ENCODE measurements at regions not wholly inside any gene's neighbourhood (a gene's known extent, or its start where the extent isn't known, plus 50 kb on each side); places are given as distances from the start of the nearest gene placed in this dataset.

DNA sequence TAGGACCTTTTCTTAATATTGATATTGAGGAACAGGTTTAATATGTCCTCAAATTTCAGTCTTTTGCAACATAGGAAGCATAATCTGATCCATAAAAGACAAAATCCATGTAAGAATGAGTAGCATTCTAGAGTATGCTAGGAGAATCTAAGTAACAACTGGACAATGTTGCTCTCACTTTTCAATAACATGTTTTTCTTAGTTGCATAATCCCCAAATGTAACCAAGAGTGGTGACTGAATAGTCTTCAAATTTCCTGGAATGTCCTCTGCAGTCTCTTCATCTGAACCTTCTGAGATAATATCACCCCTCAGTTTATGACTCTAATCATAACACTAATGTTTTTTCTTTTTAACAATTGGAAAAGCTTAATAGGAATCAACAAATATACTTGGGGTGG lies 110.0 kb upstream of the ZEB2 start:
- TF ChIP-seq EZH2 (IDR thresholded peaks at IDR 0.05; ENCODE audit: borderline replicate concordance, low read depth, low read length, poor library complexity, severe bottlenecking) = no peak
- TF ChIP-seq, protein P1, sequence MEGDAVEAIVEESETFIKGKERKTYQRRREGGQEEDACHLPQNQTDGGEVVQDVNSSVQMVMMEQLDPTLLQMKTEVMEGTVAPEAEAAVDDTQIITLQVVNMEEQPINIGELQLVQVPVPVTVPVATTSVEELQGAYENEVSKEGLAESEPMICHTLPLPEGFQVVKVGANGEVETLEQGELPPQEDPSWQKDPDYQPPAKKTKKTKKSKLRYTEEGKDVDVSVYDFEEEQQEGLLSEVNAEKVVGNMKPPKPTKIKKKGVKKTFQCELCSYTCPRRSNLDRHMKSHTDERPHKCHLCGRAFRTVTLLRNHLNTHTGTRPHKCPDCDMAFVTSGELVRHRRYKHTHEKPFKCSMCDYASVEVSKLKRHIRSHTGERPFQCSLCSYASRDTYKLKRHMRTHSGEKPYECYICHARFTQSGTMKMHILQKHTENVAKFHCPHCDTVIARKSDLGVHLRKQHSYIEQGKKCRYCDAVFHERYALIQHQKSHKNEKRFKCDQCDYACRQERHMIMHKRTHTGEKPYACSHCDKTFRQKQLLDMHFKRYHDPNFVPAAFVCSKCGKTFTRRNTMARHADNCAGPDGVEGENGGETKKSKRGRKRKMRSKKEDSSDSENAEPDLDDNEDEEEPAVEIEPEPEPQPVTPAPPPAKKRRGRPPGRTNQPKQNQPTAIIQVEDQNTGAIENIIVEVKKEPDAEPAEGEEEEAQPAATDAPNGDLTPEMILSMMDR (conservative IDR thresholded peaks at IDR 0.05; ENCODE audit: low read depth, low read length) = no peak
- no peaks in the 10 kb centered on the region for H3K27me3 ChIP-seq (replicated peaks; ENCODE audit: insufficient read depth, low read depth, low read length, poor library complexity)
- no TSS peak for BruUV-seq (replicated peaks)
- ChIA-PET CTCF (no interaction called here), POLR2A (ENCODE audit: low non-redundant PET) (no interaction called here)
- no peaks in the 10 kb centered on the region for H3K36me3 ChIP-seq (ENCODE audit: insufficient read depth, low read length, poor library complexity, severe bottlenecking)
- no peak overlapping the region for H3K27ac ChIP-seq (ENCODE audit: low read depth, low read length, poor library complexity, severe bottlenecking)
- no peaks in the 10 kb centered on the region for H3K4me1 ChIP-seq (ENCODE audit: insufficient read depth, low read length, poor library complexity, severe bottlenecking)
- no peak overlapping the region for H3K4me3 ChIP-seq (ENCODE audit: low read depth, low read length, poor library complexity, severe bottlenecking)
- intact Hi-C loops (cut with micrococcal nuclease; ENCODE audit: unreplicated experiment) = no loop called here
- DNase-seq (ENCODE audit: low spot score) = no peak
- no peaks in the 10 kb centered on the region for H3K9me3 ChIP-seq (ENCODE audit: low read depth, low read length, poor library complexity, severe bottlenecking)

- no peak for TF ChIP-seq EZH2 (IDR thresholded peaks at IDR 0.05; ENCODE audit: borderline replicate concordance, low read depth, low read length, poor library complexity, severe bottlenecking)
- TF ChIP-seq, protein P1 (conservative IDR thresholded peaks at IDR 0.05; ENCODE audit: low read depth, low read length) = no peak
- no peaks in the 10 kb centered on the region for H3K36me3 ChIP-seq (ENCODE audit: insufficient read depth, low read length, poor library complexity, severe bottlenecking)
- H3K27ac ChIP-seq (ENCODE audit: low read depth, low read length, poor library complexity, severe bottlenecking) = no peak overlapping the region
- H3K9me3 ChIP-seq (ENCODE audit: low read depth, low read length, poor library complexity, severe bottlenecking) = no peaks in the 10 kb centered on the region
- ChIA-PET CTCF (no interaction called here), POLR2A (ENCODE audit: low non-redundant PET) (no interaction called here)
- BruUV-seq (replicated peaks) = no TSS peak
- no peaks in the 10 kb centered on the region for H3K4me1 ChIP-seq (ENCODE audit: insufficient read depth, low read length, poor library complexity, severe bottlenecking)
- DNase-seq (ENCODE audit: low spot score) = no peak
- intact Hi-C loops (cut with micrococcal nuclease; ENCODE audit: unreplicated experiment) = no loop called here
- H3K4me3 ChIP-seq (ENCODE audit: low read depth, low read length, poor library complexity, severe bottlenecking) = no peak overlapping the region
- no peaks in the 10 kb centered on the region for H3K27me3 ChIP-seq (replicated peaks; ENCODE audit: insufficient read depth, low read depth, low read length, poor library complexity)
Measured at GRCh38 chr2:144628566-144628965, 108.6 kb upstream of the ZEB2 start.

DNA sequence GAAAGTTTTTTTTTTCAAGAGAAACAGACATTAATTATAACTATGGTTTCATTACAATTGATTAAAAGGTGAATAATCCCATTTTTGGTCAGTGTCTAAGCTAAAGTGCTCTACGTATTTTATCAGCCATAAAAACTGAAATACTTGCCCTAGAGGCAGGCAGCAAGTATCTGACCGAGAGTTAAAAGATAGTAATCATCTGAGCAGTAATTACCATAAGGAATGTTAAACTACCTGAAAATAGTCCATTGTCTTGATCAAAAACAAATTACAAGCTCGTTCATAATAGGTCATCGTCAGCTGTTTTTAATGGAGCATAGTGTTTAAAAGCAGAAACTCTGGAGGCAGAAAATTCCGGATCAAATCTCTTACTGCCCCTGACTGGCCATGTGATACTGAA lies 105.7 kb upstream of the ZEB2 start:
- Histone ChIP-seq H3K9me3 (ENCODE audit: low read depth, low read length, poor library complexity, severe bottlenecking) (no peaks in the 10 kb centered on the region), H3K4me3 (ENCODE audit: low read depth, low read length, poor library complexity, severe bottlenecking) (no peak overlapping the region), H3K4me1 (ENCODE audit: insufficient read depth, low read length, poor library complexity, severe bottlenecking) (no peaks in the 10 kb centered on the region), H3K36me3 (ENCODE audit: insufficient read depth, low read length, poor library complexity, severe bottlenecking) (no peaks in the 10 kb centered on the region), H3K27ac (ENCODE audit: low read depth, low read length, poor library complexity, severe bottlenecking) (no peak overlapping the region), H3K27me3 (replicated peaks; ENCODE audit: insufficient read depth, low read depth, low read length, poor library complexity) (no peaks in the 10 kb centered on the region)
- POLR2A ChIA-PET (ENCODE audit: low non-redundant PET) = interaction anchor here (0.6 kb wide), 1 partner anchor 105 kb away, joined by 3 read pairs; no protein-coding TSS in a partner anchor
- CTCF ChIA-PET = no interaction called here
- TF ChIP-seq, protein P1 (conservative IDR thresholded peaks at IDR 0.05; ENCODE audit: low read depth, low read length) = no peak
- no peak for TF ChIP-seq EZH2 (IDR thresholded peaks at IDR 0.05; ENCODE audit: borderline replicate concordance, low read depth, low read length, poor library complexity, severe bottlenecking)
- no peak for DNase-seq (ENCODE audit: low spot score)
- intact Hi-C loops (cut with micrococcal nuclease; ENCODE audit: unreplicated experiment) = no loop called here
- BruUV-seq (replicated peaks) = no TSS peak
